22Rv1 (cell line): ENCODE measurements at regions not wholly inside any gene's neighbourhood (a gene's known extent, or its start where the extent isn't known, plus 50 kb on each side); places are given as distances from the start of the nearest gene placed in this dataset.

Experiments
- H3K27ac ChIP-seq: fragments of 450-650 bp; 2 replicates; pipeline ENCODE4 v1.5.1; 2017
- CTCF ChIP-seq: fragments of 450-650 bp; IDR thresholded peaks from 2 replicates; pipeline ENCODE4 v1.5.1; 2017; ENCODE audit warnings: mild to moderate bottlenecking
- ZFX ChIP-seq: fragments of 450-650 bp; IDR thresholded peaks from 2 replicates; pipeline ENCODE4 v1.6.1; 2017; ENCODE audit warnings: antibody characterized with exemption, borderline replicate concordance

GRCh38 chr11:128407962-128408361 lies 179.4 kb downstream of the ETS1 start:
- H3K27ac ChIP-seq: no peak overlapping the region
- TF ChIP-seq ZFX: no peak
- TF ChIP-seq CTCF: no peak

- TF ChIP-seq ZFX (no peak), CTCF (no peak)
- no peak overlapping the region for H3K27ac ChIP-seq
Measured at GRCh38 chr11:128405714-128406662, 181.4 kb downstream of the ETS1 start.

- no peak overlapping the region for H3K27ac ChIP-seq
- TF ChIP-seq CTCF (no peak), ZFX (no peak)
Measured at GRCh38 chr11:128405112-128405511, 182.2 kb downstream of the ETS1 start.

GRCh38 chr11:128404437-128404836 lies 182.9 kb downstream of the ETS1 start:
- TF ChIP-seq CTCF (no peak), ZFX (no peak)
- no peak overlapping the region for H3K27ac ChIP-seq

GRCh38 chr11:128400382-128401203 lies 186.8 kb downstream of the ETS1 start:
- H3K27ac ChIP-seq: no peak overlapping the region
- TF ChIP-seq CTCF (no peak), ZFX (no peak)

- H3K27ac ChIP-seq: no peak overlapping the region
- TF ChIP-seq CTCF (no peak), ZFX (no peak)
Measured at GRCh38 chr11:128399251-128400121, 187.9 kb downstream of the ETS1 start.
